ENCODE measurements at regions not wholly inside any gene's neighbourhood (a gene's known extent, or its start where the extent isn't known, plus 50 kb on each side); places are given as distances from the start of the nearest gene placed in this dataset.

DNA sequence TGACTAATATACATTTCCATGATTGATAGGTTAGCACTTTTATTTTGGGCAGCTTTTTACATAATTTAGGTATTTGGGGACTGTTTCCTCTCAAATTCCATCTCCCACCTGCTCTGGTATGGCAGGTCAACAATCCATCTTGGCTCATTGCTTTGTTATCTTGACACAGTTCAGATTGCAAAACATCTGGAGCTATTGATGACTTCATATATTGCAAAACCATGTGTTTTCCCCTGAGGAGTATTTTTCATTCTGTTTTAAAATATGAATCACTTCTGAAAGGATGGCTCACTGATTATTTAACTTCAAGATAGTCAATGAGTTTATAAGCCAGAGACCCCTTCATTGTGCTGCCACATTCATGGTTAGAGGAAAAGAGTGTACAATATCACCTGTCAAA lies 1206.0 kb upstream of the C9orf72 start:
- DNase-seq = no peak
- Histone ChIP-seq H3K4me3 (ENCODE audit: low read length) (no peak overlapping the region), H3K27ac (ENCODE audit: low read length) (no peak overlapping the region), H3K79me2 (ENCODE audit: low read length) (no peaks in the 10 kb centered on the region), H3K9ac (ENCODE audit: low read length) (no peak overlapping the region), H2AFZ (ENCODE audit: low read length) (no peak overlapping the region), H4K20me1 (ENCODE audit: insufficient read depth, low read length) (no peaks in the 10 kb centered on the region), H3F3A (ENCODE audit: insufficient read depth, low read length) (no peaks in the 10 kb centered on the region), H3K27me3 (replicated peaks; ENCODE audit: insufficient read depth, low read length) (no peaks in the 10 kb centered on the region), H3K9me2 (replicated peaks; ENCODE audit: insufficient read depth, low read length) (no peaks in the 10 kb centered on the region), H3K4me2 (ENCODE audit: low read depth, low read length) (no peak overlapping the region), H3K4me1 (ENCODE audit: low read length) (no peaks in the 10 kb centered on the region), H3K9me3 (replicated peaks; ENCODE audit: insufficient read depth, low read length) (no peaks in the 10 kb centered on the region), H3K36me3 (replicated peaks; ENCODE audit: insufficient read depth, low read length) (no peaks in the 10 kb centered on the region)
- TF ChIP-seq EZH2phosphoT487 (IDR thresholded peaks at IDR 0.05; ENCODE audit: low read length) = no peak
- TF ChIP-seq EZH2 (optimal IDR thresholded peaks at IDR 0.05; ENCODE audit: low read depth, low read length) = no peak
- TF ChIP-seq, protein P1, sequence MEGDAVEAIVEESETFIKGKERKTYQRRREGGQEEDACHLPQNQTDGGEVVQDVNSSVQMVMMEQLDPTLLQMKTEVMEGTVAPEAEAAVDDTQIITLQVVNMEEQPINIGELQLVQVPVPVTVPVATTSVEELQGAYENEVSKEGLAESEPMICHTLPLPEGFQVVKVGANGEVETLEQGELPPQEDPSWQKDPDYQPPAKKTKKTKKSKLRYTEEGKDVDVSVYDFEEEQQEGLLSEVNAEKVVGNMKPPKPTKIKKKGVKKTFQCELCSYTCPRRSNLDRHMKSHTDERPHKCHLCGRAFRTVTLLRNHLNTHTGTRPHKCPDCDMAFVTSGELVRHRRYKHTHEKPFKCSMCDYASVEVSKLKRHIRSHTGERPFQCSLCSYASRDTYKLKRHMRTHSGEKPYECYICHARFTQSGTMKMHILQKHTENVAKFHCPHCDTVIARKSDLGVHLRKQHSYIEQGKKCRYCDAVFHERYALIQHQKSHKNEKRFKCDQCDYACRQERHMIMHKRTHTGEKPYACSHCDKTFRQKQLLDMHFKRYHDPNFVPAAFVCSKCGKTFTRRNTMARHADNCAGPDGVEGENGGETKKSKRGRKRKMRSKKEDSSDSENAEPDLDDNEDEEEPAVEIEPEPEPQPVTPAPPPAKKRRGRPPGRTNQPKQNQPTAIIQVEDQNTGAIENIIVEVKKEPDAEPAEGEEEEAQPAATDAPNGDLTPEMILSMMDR (IDR thresholded peaks at IDR 0.05; ENCODE audit: low read length) = no peak

DNA sequence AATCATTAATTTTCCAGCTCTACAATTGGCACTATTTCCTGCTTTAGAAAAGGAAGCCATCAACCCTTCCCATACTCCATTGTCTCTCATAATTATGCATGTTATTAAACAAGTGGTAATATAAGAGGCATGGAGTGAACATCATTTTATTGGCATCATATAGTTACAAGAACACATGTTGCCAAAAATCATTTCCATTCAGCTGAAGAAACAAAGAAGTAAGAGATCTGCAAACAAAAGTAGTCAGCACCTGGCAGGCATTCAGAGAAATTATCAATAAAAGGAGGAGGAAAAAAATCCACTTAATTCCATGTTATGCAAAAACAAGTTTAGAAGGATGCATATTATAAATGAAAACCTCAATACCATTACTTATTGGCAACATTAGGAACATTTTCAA lies 1208.2 kb upstream of the C9orf72 start:
- Histone ChIP-seq H3K27me3 (replicated peaks; ENCODE audit: insufficient read depth, low read length) (no peaks in the 10 kb centered on the region), H3K4me2 (ENCODE audit: low read depth, low read length) (no peak overlapping the region), H4K20me1 (ENCODE audit: insufficient read depth, low read length) (no peaks in the 10 kb centered on the region), H3K79me2 (ENCODE audit: low read length) (no peaks in the 10 kb centered on the region), H3K4me1 (ENCODE audit: low read length) (no peaks in the 10 kb centered on the region), H3K9ac (ENCODE audit: low read length) (no peak overlapping the region), H3K9me2 (replicated peaks; ENCODE audit: insufficient read depth, low read length) (no peaks in the 10 kb centered on the region), H3K9me3 (replicated peaks; ENCODE audit: insufficient read depth, low read length) (no peaks in the 10 kb centered on the region), H2AFZ (ENCODE audit: low read length) (no peak overlapping the region), H3F3A (ENCODE audit: insufficient read depth, low read length) (no peaks in the 10 kb centered on the region), H3K36me3 (replicated peaks; ENCODE audit: insufficient read depth, low read length) (no peaks in the 10 kb centered on the region), H3K27ac (ENCODE audit: low read length) (no peak overlapping the region), H3K4me3 (ENCODE audit: low read length) (no peak overlapping the region)
- no peak for DNase-seq
- no peak for TF ChIP-seq EZH2 (optimal IDR thresholded peaks at IDR 0.05; ENCODE audit: low read depth, low read length)
- TF ChIP-seq EZH2phosphoT487 (IDR thresholded peaks at IDR 0.05; ENCODE audit: low read length) = no peak
- TF ChIP-seq, protein P1 (IDR thresholded peaks at IDR 0.05; ENCODE audit: low read length) = no peak

GRCh38 chr9:28782630-28783029 lies 1209.3 kb upstream of the C9orf72 start:
- Histone ChIP-seq H3K9ac (ENCODE audit: low read length) (no peak overlapping the region), H3K4me2 (ENCODE audit: low read depth, low read length) (no peak overlapping the region), H3K79me2 (ENCODE audit: low read length) (no peaks in the 10 kb centered on the region), H3K9me2 (replicated peaks; ENCODE audit: insufficient read depth, low read length) (no peaks in the 10 kb centered on the region), H4K20me1 (ENCODE audit: insufficient read depth, low read length) (no peaks in the 10 kb centered on the region), H3K4me3 (ENCODE audit: low read length) (no peak overlapping the region), H3K4me1 (ENCODE audit: low read length) (no peaks in the 10 kb centered on the region), H3F3A (ENCODE audit: insufficient read depth, low read length) (no peaks in the 10 kb centered on the region), H3K36me3 (replicated peaks; ENCODE audit: insufficient read depth, low read length) (no peaks in the 10 kb centered on the region), H2AFZ (ENCODE audit: low read length) (no peak overlapping the region), H3K27ac (ENCODE audit: low read length) (no peak overlapping the region), H3K27me3 (replicated peaks; ENCODE audit: insufficient read depth, low read length) (no peaks in the 10 kb centered on the region), H3K9me3 (replicated peaks; ENCODE audit: insufficient read depth, low read length) (no peaks in the 10 kb centered on the region)
- DNase-seq = no peak
- TF ChIP-seq EZH2 (optimal IDR thresholded peaks at IDR 0.05; ENCODE audit: low read depth, low read length) (no peak), EZH2phosphoT487 (IDR thresholded peaks at IDR 0.05; ENCODE audit: low read length) (no peak)
- TF ChIP-seq, protein P1 (IDR thresholded peaks at IDR 0.05; ENCODE audit: low read length) = no peak
